ENCODE measurements at regions not wholly inside any gene's neighbourhood (a gene's known extent, or its start where the extent isn't known, plus 50 kb on each side); places are given as distances from the start of the nearest gene placed in this dataset.

GRCh38 chr12:84757978-84758377 is 154.6 kb downstream of the SLC6A15 start:
- Histone ChIP-seq H3K4me1 (no peaks in the 10 kb centered on the region), H3K27me3 (no peaks in the 10 kb centered on the region), H3K9me3 (no peaks in the 10 kb centered on the region), H3K36me3 (no peaks in the 10 kb centered on the region), H3K27ac (no peak overlapping the region), H3K4me3 (no peak overlapping the region)
- no peak for TF ChIP-seq POLR2A (IDR thresholded peaks at IDR 0.05)
- TF ChIP-seq, protein P1, sequence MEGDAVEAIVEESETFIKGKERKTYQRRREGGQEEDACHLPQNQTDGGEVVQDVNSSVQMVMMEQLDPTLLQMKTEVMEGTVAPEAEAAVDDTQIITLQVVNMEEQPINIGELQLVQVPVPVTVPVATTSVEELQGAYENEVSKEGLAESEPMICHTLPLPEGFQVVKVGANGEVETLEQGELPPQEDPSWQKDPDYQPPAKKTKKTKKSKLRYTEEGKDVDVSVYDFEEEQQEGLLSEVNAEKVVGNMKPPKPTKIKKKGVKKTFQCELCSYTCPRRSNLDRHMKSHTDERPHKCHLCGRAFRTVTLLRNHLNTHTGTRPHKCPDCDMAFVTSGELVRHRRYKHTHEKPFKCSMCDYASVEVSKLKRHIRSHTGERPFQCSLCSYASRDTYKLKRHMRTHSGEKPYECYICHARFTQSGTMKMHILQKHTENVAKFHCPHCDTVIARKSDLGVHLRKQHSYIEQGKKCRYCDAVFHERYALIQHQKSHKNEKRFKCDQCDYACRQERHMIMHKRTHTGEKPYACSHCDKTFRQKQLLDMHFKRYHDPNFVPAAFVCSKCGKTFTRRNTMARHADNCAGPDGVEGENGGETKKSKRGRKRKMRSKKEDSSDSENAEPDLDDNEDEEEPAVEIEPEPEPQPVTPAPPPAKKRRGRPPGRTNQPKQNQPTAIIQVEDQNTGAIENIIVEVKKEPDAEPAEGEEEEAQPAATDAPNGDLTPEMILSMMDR (IDR thresholded peaks at IDR 0.05): no peak
- intact Hi-C loops (cut with DNase I): no loop called here
- 30% methylated on average over 1 of the region's 1 CpG for WGBS (ENCODE audit: insufficient coverage, low coverage, low lambda C conversion rate, missing lambda C conversion rate)
- DNase-seq (no peak), ATAC-seq (no peak)

- Histone ChIP-seq H3K4me1 (no peaks in the 10 kb centered on the region), H3K27ac (no peak overlapping the region), H3K27me3 (no peaks in the 10 kb centered on the region), H3K36me3 (no peaks in the 10 kb centered on the region), H3K9me3 (no peaks in the 10 kb centered on the region), H3K4me3 (no peak overlapping the region)
- DNase-seq (no peak), ATAC-seq (no peak)
- intact Hi-C loops (cut with DNase I): no loop called here
- TF ChIP-seq POLR2A (IDR thresholded peaks at IDR 0.05): no peak
- TF ChIP-seq, protein P1 (IDR thresholded peaks at IDR 0.05): no peak
Observed at GRCh38 chr12:84756961-84757360, 155.6 kb downstream of the SLC6A15 start.

DNA sequence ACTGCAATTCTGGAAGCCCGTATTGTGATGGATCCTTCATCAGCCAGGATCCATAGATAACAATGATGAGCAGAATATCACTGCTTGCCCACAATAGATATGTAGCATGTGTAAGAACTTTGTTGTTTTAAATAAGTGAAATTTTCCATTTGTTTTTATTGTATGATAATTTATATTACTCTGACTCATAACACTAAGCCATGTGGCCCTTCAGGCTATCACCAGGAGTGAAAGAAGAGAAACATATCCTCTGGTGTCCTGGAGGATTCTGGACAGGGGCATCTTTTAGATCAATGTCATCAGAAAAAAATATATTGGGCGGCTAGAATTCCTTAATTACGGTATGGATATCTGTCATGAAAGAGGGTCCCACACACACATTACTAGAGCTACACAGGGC is 167.5 kb downstream of the SLC6A15 start:
- ATAC-seq: no peak
- DNase-seq: no peak
- Histone ChIP-seq H3K36me3 (no peaks in the 10 kb centered on the region), H3K4me3 (no peak overlapping the region), H3K4me1 (no peaks in the 10 kb centered on the region), H3K27ac (no peak overlapping the region), H3K27me3 (no peaks in the 10 kb centered on the region), H3K9me3 (no peaks in the 10 kb centered on the region)
- WGBS (ENCODE audit: insufficient coverage, low coverage, low lambda C conversion rate, missing lambda C conversion rate): 77% methylated on average over 3 of the region's 3 CpGs
- no peak for TF ChIP-seq POLR2A (IDR thresholded peaks at IDR 0.05)
- TF ChIP-seq, protein P1 (IDR thresholded peaks at IDR 0.05): no peak
- intact Hi-C loops (cut with DNase I): no loop called here

GRCh38 chr12:84741692-84742091 is 170.9 kb downstream of the SLC6A15 start:
- Histone ChIP-seq H3K9me3 (no peaks in the 10 kb centered on the region), H3K4me3 (no peak overlapping the region), H3K27me3 (no peaks in the 10 kb centered on the region), H3K36me3 (no peaks in the 10 kb centered on the region), H3K4me1 (no peaks in the 10 kb centered on the region), H3K27ac (no peak overlapping the region)
- ATAC-seq (no peak), DNase-seq (no peak)
- intact Hi-C loops (cut with DNase I): no loop called here
- WGBS (ENCODE audit: insufficient coverage, low coverage, low lambda C conversion rate, missing lambda C conversion rate): 53% methylated on average over 3 of the region's 3 CpGs
- TF ChIP-seq, protein P1 (IDR thresholded peaks at IDR 0.05): no peak
- TF ChIP-seq POLR2A (IDR thresholded peaks at IDR 0.05): no peak

DNA sequence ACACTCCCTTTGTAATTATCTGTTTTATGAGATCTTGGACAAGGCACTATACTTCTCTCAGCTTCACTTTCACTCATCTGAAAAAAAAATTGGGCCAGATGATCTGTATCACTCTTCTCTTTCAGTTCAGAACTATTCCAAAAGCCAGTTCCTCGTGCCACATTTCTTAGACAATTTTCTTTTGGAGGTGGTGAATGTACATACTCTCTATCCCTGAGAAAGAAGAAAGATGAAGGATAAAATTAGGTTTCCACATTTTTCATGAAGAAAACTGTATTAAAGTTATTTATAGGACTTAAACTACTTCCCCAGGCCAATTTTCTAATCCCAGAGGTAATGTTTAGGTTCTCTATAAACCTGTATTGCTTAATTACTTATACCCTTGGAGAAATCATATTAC is 171.6 kb downstream of the SLC6A15 start:
- DNase-seq: no peak
- Histone ChIP-seq H3K27ac (no peak overlapping the region), H3K36me3 (no peaks in the 10 kb centered on the region), H3K4me1 (no peaks in the 10 kb centered on the region), H3K4me3 (no peak overlapping the region), H3K27me3 (no peaks in the 10 kb centered on the region), H3K9me3 (no peaks in the 10 kb centered on the region)
- TF ChIP-seq POLR2A (IDR thresholded peaks at IDR 0.05): no peak
- TF ChIP-seq, protein P1 (IDR thresholded peaks at IDR 0.05): no peak
- ATAC-seq: no peak
- intact Hi-C loops (cut with DNase I): no loop called here
- WGBS (ENCODE audit: insufficient coverage, low coverage, low lambda C conversion rate, missing lambda C conversion rate): 47% methylated on average over 1 of the region's 1 CpG

Data from right lobe of liver (tissue), 6 donors.